ENCODE measurements at regions not wholly inside any gene's neighbourhood (a gene's known extent, or its start where the extent isn't known, plus 50 kb on each side); places are given as distances from the start of the nearest gene placed in this dataset.

- TF ChIP-seq CTCF (IDR thresholded peaks at IDR 0.05) = no peak
- Mint-ChIP-seq H3K27me3 (ENCODE audit: insufficient read depth) (peaks cover 2% of the 10 kb centered on the region; the same call in 1 of the 2 replicates), H3K4me3 (no peak overlapping the region), H3K27ac (no peak overlapping the region), H3K4me1 (ENCODE audit: low read depth) (peaks cover 34% of the 10 kb centered on the region), H3K9me3 (peaks cover 17% of the 10 kb centered on the region; the same call in 1 of the 2 replicates), H3K36me3 (ENCODE audit: low read depth) (peaks cover 21% of the 10 kb centered on the region; the same call in 1 of the 2 replicates)
- DNase-seq = no peak
These were observed 145.4 kb downstream of the ARL6IP6 start for GRCh38 chr2:152863826-152864225.

- no peak for DNase-seq
- peaks cover 17% of the 10 kb centered on the region; the same call in 1 of the 2 replicates for H3K9me3 Mint-ChIP-seq
- TF ChIP-seq CTCF (IDR thresholded peaks at IDR 0.05) = peak; percentile 83
- H3K4me3 Mint-ChIP-seq = peak overlapping the region; percentile 72; the same call in 1 of the 2 replicates
- peaks cover 2% of the 10 kb centered on the region; the same call in 1 of the 2 replicates for H3K27me3 Mint-ChIP-seq (ENCODE audit: insufficient read depth)
- H3K36me3 Mint-ChIP-seq (ENCODE audit: low read depth) = peaks cover 21% of the 10 kb centered on the region; the same call in 1 of the 2 replicates
- H3K27ac Mint-ChIP-seq = peak overlapping the region; percentile 73; the same call in 1 of the 2 replicates
- peaks cover 34% of the 10 kb centered on the region for H3K4me1 Mint-ChIP-seq (ENCODE audit: low read depth)
These were observed 143.0 kb downstream of the ARL6IP6 start for GRCh38 chr2:152861349-152861942.

- peaks cover 12% of the 10 kb centered on the region; the same call in 1 of the 2 replicates for H3K9me3 Mint-ChIP-seq
- TF ChIP-seq CTCF (IDR thresholded peaks at IDR 0.05) = no peak
- H3K4me3 Mint-ChIP-seq = no peak overlapping the region
- H3K4me1 Mint-ChIP-seq (ENCODE audit: low read depth) = peaks cover 24% of the 10 kb centered on the region
- H3K27me3 Mint-ChIP-seq (ENCODE audit: insufficient read depth) = peaks cover 2% of the 10 kb centered on the region; the same call in 1 of the 2 replicates
- peaks cover 17% of the 10 kb centered on the region; the same call in 1 of the 2 replicates for H3K36me3 Mint-ChIP-seq (ENCODE audit: low read depth)
- H3K27ac Mint-ChIP-seq = no peak overlapping the region
- no peak for DNase-seq
These were observed 140.3 kb downstream of the ARL6IP6 start for GRCh38 chr2:152858594-152859265.

- Mint-ChIP-seq H3K27me3 (ENCODE audit: insufficient read depth) (no peaks in the 10 kb centered on the region), H3K9me3 (peaks cover 2% of the 10 kb centered on the region), H3K4me3 (peak overlapping the region; percentile 50; the same call in 1 of the 2 replicates), H3K27ac (peak overlapping the region; percentile 93), H3K4me1 (ENCODE audit: low read depth) (peaks cover 62% of the 10 kb centered on the region; the same call in 1 of the 2 replicates), H3K36me3 (ENCODE audit: low read depth) (0 out of 2 replicates have a peak, but pooled peaks cover 4% of the 10 kb centered on the region)
- no peak for TF ChIP-seq CTCF (IDR thresholded peaks at IDR 0.05)
- DNase-seq = peak; percentile 61
These were observed 128.5 kb downstream of the ARL6IP6 start for GRCh38 chr2:152846697-152847470.

GRCh38 chr2:152835674-152836073 lies 117.3 kb downstream of the ARL6IP6 start:
- H3K36me3 Mint-ChIP-seq (ENCODE audit: low read depth) = no peaks in the 10 kb centered on the region; the same call in 1 of the 2 replicates

More at GRCh38 chr2:152835674-152836073, 117.3 kb downstream of the ARL6IP6 start:
- DNase-seq = no peak
- H3K27ac Mint-ChIP-seq = no peak overlapping the region
- H3K4me1 Mint-ChIP-seq (ENCODE audit: low read depth) = peaks cover 3% of the 10 kb centered on the region; the same call in 1 of the 2 replicates
- H3K27me3 Mint-ChIP-seq (ENCODE audit: insufficient read depth) = peaks cover 2% of the 10 kb centered on the region; the same call in 1 of the 2 replicates
- no peak overlapping the region for H3K4me3 Mint-ChIP-seq
- no peak for TF ChIP-seq CTCF (IDR thresholded peaks at IDR 0.05)
- peaks cover 6% of the 10 kb centered on the region; the same call in 1 of the 2 replicates for H3K9me3 Mint-ChIP-seq

Data from HFFc6 (cell line).